ENCODE measurements at regions not wholly inside any gene's neighbourhood (a gene's known extent, or its start where the extent isn't known, plus 50 kb on each side); places are given as distances from the start of the nearest gene placed in this dataset.

DNA sequence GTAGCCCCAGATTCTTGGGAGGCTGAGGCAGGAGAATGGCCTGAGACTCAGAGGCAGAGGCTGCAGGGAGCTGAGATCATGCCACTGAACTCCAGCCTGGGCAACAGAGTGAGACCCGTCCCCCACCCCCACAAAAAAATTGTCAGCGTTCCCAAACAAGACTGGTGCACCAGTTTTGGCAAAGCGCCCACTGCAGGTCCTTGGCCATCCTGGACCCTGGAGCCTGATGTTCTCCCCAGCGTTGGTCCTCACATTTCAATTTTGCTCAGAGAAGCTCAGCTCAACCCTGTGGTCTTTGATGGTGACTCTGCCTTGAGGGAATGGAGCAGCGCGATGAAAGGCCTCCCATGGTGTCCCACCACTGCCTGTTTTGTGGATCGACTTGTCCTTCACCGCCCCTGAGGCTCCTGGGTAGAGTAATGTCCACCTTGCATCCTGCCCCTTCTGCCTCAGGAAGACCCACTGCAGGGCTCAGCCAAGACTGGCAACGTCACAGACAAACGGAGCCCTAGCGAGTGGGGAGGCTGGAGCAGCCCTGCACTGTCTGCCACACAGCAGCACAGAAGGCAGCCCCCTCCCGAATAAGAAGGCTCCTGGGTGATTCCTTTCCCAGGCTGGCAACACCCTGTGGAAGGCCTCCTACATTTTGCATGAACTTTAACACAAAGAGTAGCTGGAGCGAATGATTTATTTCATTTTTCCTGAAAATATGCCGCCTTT, 410.9 kb downstream of the TCERG1L start:
- TF ChIP-seq, protein P1, sequence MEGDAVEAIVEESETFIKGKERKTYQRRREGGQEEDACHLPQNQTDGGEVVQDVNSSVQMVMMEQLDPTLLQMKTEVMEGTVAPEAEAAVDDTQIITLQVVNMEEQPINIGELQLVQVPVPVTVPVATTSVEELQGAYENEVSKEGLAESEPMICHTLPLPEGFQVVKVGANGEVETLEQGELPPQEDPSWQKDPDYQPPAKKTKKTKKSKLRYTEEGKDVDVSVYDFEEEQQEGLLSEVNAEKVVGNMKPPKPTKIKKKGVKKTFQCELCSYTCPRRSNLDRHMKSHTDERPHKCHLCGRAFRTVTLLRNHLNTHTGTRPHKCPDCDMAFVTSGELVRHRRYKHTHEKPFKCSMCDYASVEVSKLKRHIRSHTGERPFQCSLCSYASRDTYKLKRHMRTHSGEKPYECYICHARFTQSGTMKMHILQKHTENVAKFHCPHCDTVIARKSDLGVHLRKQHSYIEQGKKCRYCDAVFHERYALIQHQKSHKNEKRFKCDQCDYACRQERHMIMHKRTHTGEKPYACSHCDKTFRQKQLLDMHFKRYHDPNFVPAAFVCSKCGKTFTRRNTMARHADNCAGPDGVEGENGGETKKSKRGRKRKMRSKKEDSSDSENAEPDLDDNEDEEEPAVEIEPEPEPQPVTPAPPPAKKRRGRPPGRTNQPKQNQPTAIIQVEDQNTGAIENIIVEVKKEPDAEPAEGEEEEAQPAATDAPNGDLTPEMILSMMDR (IDR thresholded peaks at IDR 0.05) = no peak
- ATAC-seq = no peak
- no peak overlapping the region for H3K27ac ChIP-seq
- WGBS, 2 donors = 80 to 87% methylated on average over 14 of the region's 14 CpGs
- H3K4me3 ChIP-seq = no peak overlapping the region
- DNase-seq = no peak
- intact Hi-C loops (cut with DNase I) = no loop called here
- no peaks in the 10 kb centered on the region for H3K9me3 ChIP-seq
- H3K4me1 ChIP-seq = no peaks in the 10 kb centered on the region
- no peaks in the 10 kb centered on the region for H3K36me3 ChIP-seq
- peaks cover 0 to 27% (median 9%) of the 10 kb centered on the region in 7 donors for H3K27me3 ChIP-seq

DNA sequence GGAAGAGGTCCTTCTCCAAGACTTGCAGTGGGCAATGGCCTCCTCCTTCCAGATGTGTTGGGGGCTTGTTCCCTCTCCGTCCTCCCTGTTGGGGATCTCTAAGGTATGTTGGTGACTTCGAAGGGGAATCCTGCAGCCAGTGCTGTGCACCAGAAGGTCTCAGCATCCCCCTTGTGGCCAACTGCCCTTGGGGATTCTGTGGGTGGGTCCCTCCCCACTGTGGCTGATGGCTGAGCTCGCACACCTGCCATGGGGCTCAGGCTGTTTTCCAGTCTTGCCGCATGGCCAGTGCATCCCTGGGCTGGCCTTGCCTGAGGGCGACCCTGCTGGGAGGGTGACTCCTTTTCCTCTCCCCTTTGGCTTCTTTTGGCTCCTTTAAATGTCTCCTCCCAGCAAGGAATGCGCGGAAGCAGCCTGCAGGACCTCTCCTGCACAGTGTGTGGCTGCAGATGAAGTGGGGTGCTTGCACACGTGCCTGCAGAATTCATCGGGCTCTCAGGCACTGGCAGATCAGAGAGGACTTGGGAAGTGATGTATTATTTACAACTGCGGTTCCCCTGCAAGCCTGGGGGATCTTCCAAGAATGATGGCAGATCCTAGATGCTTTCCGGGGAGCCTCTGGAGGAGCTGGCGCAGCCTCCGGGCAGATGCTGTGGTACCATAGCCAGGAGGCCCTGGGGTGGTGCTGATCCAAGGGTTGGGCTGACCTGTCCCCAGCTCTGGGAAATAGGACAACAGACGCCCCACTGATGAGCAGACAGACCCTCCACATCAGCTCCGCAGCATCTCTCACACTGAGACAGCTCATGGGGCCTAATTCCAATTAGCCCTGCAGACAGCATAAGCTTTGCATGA, 410.0 kb downstream of the TCERG1L start:
- DNase-seq (no peak), ATAC-seq (no peak)
- Histone ChIP-seq H3K27ac (no peak overlapping the region), H3K4me1 (no peaks in the 10 kb centered on the region), H3K27me3 (peaks cover 0 to 33% (median 11%) of the 10 kb centered on the region in 7 donors), H3K36me3 (no peaks in the 10 kb centered on the region), H3K4me3 (no peak overlapping the region), H3K9me3 (no peaks in the 10 kb centered on the region)
- intact Hi-C loops (cut with DNase I) = no loop called here
- WGBS, 2 donors = 69 to 74% methylated on average over 15 of the region's 15 CpGs
- TF ChIP-seq, protein P1 (IDR thresholded peaks at IDR 0.05) = no peak

GRCh38 chr10:130902471-130902870, 409.1 kb downstream of the TCERG1L start:
- peaks cover 0 to 40% (median 9%) of the 10 kb centered on the region in 7 donors for H3K27me3 ChIP-seq
- no peaks in the 10 kb centered on the region for H3K36me3 ChIP-seq
- DNase-seq = no peak
- no peak overlapping the region for H3K4me3 ChIP-seq
- H3K9me3 ChIP-seq = no peaks in the 10 kb centered on the region
- no peak for ATAC-seq
- intact Hi-C loops (cut with DNase I) = no loop called here
- WGBS, 2 donors = 70 to 75% methylated on average over 8 of the region's 8 CpGs
- no peak overlapping the region for H3K27ac ChIP-seq
- TF ChIP-seq, protein P1 (IDR thresholded peaks at IDR 0.05) = no peak
- no peaks in the 10 kb centered on the region for H3K4me1 ChIP-seq

GRCh38 chr10:130902929-130903328, 408.6 kb downstream of the TCERG1L start:
- H3K27me3 ChIP-seq = peaks cover 0 to 42% (median 9%) of the 10 kb centered on the region in 7 donors
- intact Hi-C loops (cut with DNase I) = no loop called here
- H3K4me3 ChIP-seq = no peak overlapping the region
- DNase-seq = no peak
- no peaks in the 10 kb centered on the region for H3K36me3 ChIP-seq
- 64% methylated on average over 2 of the region's 2 CpGs for WGBS, 2 donors
- TF ChIP-seq, protein P1 (IDR thresholded peaks at IDR 0.05) = no peak
- no peak for ATAC-seq
- no peaks in the 10 kb centered on the region for H3K9me3 ChIP-seq
- no peaks in the 10 kb centered on the region for H3K4me1 ChIP-seq
- H3K27ac ChIP-seq = no peak overlapping the region
